Liver (tissue), 8 donors: ENCODE measurements at regions not wholly inside any gene's neighbourhood (a gene's known extent, or its start where the extent isn't known, plus 50 kb on each side); places are given as distances from the start of the nearest gene placed in this dataset.

Experiments used
- DNase-seq: peaks from one replicate; pipeline ENCODE4 v3.0.0-alpha.2; 2017; ENCODE audit warnings: low spot score
- H3K27ac ChIP-seq, 2 donors: one replicate each; pipeline ENCODE4 v1.7.0; 2013; ENCODE audit warnings: inconsistent platforms in 2 of 2, low read length in 2 of 2, control low read depth in 1 of 2, low read depth in 1 of 2, mild to moderate bottlenecking in 1 of 2
- H3K27me3 ChIP-seq, 4 donors: one replicate each; pipeline versions ENCODE4 v1.6.1 to v1.7.0; 2013; ENCODE audit warnings: low read length in 3 of 4, inconsistent platforms in 1 of 4, mild to moderate bottlenecking in 1 of 4, moderate library complexity in 1 of 4; ENCODE audit not compliant: control insufficient read depth in 4 of 4, insufficient read depth in 4 of 4
- H3K36me3 ChIP-seq, 4 donors: one replicate each; pipeline versions ENCODE4 v1.6.1 to v1.7.0; 2013; ENCODE audit warnings: low read length in 3 of 4, mild to moderate bottlenecking in 3 of 4, low read depth in 1 of 4, moderate library complexity in 1 of 4; ENCODE audit not compliant: control insufficient read depth in 4 of 4, insufficient read depth in 3 of 4
- H3K4me1 ChIP-seq, 4 donors: one replicate each; pipeline versions ENCODE4 v1.6.1 to v1.7.0; 2013; ENCODE audit warnings: low read length in 3 of 4, mild to moderate bottlenecking in 3 of 4, moderate library complexity in 1 of 4; ENCODE audit not compliant: control insufficient read depth in 4 of 4, insufficient read depth in 4 of 4
- H3K4me3 ChIP-seq, 3 donors: one replicate each; pipeline versions ENCODE4 v1.6.1 to v1.7.0; 2013; ENCODE audit warnings: low read length in 3 of 3, control low read depth in 1 of 3, low read depth in 1 of 3, mild to moderate bottlenecking in 1 of 3
- H3K9ac ChIP-seq, 2 donors: one replicate each; pipeline ENCODE4 v1.7.0; 2013; ENCODE audit warnings: low read length in 2 of 2, mild to moderate bottlenecking in 2 of 2, moderate library complexity in 2 of 2, control low read depth in 1 of 2, low read depth in 1 of 2
- H3K9me3 ChIP-seq, 4 donors: one replicate each; pipeline versions ENCODE4 v1.6.1 to v1.7.0; 2013; ENCODE audit warnings: low read length in 3 of 4; ENCODE audit not compliant: control insufficient read depth in 4 of 4
- CTCF ChIP-seq: fragments of 150-350 bp; IDR thresholded peaks from 2 replicates; pipeline ENCODE4 v1.5.1; 2017; ENCODE audit warnings: improper control_type of control experiment, low read depth, low read length; ENCODE audit not compliant: missing input control
- EGR1 ChIP-seq, 2 donors: IDR thresholded peaks; 2 replicates each; pipeline ENCODE4 v1.6.1; 2016 to 2018; ENCODE audit warnings: antibody characterized with exemption in 2 of 2, low read depth in 2 of 2
- FOXA1 ChIP-seq: IDR thresholded peaks from 2 replicates; pipeline ENCODE4 v1.6.1; 2016; ENCODE audit warnings: antibody characterized with exemption
- FOXA2 ChIP-seq: IDR thresholded peaks from 2 replicates; pipeline ENCODE4 v1.6.1; 2016; ENCODE audit warnings: antibody characterized with exemption
- HNF4A ChIP-seq, 2 donors: conservative IDR thresholded peaks; 2 replicates each; pipeline ENCODE4 v1.6.1; 2016; ENCODE audit warnings: antibody characterized with exemption in 2 of 2, mild to moderate bottlenecking in 2 of 2
- HNF4G ChIP-seq: IDR thresholded peaks from 2 replicates; pipeline ENCODE4 v1.6.1; 2016; ENCODE audit warnings: antibody characterized with exemption
- JUND ChIP-seq, 2 donors: IDR thresholded peaks; 2 replicates each; pipeline ENCODE4 v1.6.1; 2016; ENCODE audit warnings: antibody characterized with exemption in 2 of 2
- NR2F2 ChIP-seq: IDR thresholded peaks from 2 replicates; pipeline ENCODE4 v1.6.1; 2016; ENCODE audit warnings: antibody characterized with exemption
- RAD21 ChIP-seq, 2 donors: IDR thresholded peaks; 2 replicates each; pipeline ENCODE4 v1.6.1; 2016; ENCODE audit warnings: antibody characterized with exemption in 2 of 2, mild to moderate bottlenecking in 2 of 2
- RXRA ChIP-seq, 2 donors: IDR thresholded peaks; 2 replicates each; pipeline ENCODE4 v1.6.1; 2017 to 2018; ENCODE audit warnings: antibody characterized with exemption in 2 of 2, mild to moderate bottlenecking in 1 of 2
- SP1 ChIP-seq: IDR thresholded peaks from 2 replicates; pipeline ENCODE4 v1.6.1; 2018; ENCODE audit warnings: antibody characterized with exemption, mild to moderate bottlenecking
- TAF1 ChIP-seq: conservative IDR thresholded peaks from 2 replicates; pipeline ENCODE4 v1.6.1; 2016; ENCODE audit warnings: antibody characterized with exemption, mild to moderate bottlenecking
- YY1 ChIP-seq: IDR thresholded peaks from 2 replicates; pipeline ENCODE4 v1.6.1; 2016; ENCODE audit warnings: antibody characterized with exemption, mild to moderate bottlenecking
- ZBTB33 ChIP-seq: IDR thresholded peaks from 2 replicates; pipeline ENCODE4 v1.6.1; 2016; ENCODE audit warnings: antibody characterized with exemption
- WGBS: extraction: QIAGEN DNeasy Blood & Tissue Kit; methylation state at CpG from one replicate; pipeline ENCODE4 v1.1.7; 2013; 5-methylcytosine and 5-hydroxymethylcytosine counted together
- TF ChIP-seq, protein P1 (sequence below): IDR thresholded peaks from 2 replicates; pipeline ENCODE4 v1.6.1; 2016; ENCODE audit warnings: antibody characterized with exemption, mild to moderate bottlenecking
- TF ChIP-seq, protein P2 (sequence below): IDR thresholded peaks from 2 replicates; pipeline ENCODE4 v1.6.1; 2016; ENCODE audit warnings: antibody characterized with exemption
- TF ChIP-seq, protein P3 (sequence below): IDR thresholded peaks from 2 replicates; pipeline ENCODE4 v1.6.1; 2016; ENCODE audit warnings: antibody characterized with exemption
- donor health status: healthy.
- donor health status: healthy.
- donor health status: healthy.
- donor health status: healthy.
- donor health status: healthy.

GRCh38 chr3:99087277-99087676 is 185.8 kb upstream of the DCBLD2 start:
- no peaks in the 10 kb centered on the region for H3K4me1 ChIP-seq
- H3K9me3 ChIP-seq, result no peaks in the 10 kb centered on the region
- 95% methylated on average over 2 of the region's 2 CpGs for WGBS
- DNase-seq, result no peak
- no peaks in the 10 kb centered on the region for H3K36me3 ChIP-seq
- TF ChIP-seq, protein P1, sequence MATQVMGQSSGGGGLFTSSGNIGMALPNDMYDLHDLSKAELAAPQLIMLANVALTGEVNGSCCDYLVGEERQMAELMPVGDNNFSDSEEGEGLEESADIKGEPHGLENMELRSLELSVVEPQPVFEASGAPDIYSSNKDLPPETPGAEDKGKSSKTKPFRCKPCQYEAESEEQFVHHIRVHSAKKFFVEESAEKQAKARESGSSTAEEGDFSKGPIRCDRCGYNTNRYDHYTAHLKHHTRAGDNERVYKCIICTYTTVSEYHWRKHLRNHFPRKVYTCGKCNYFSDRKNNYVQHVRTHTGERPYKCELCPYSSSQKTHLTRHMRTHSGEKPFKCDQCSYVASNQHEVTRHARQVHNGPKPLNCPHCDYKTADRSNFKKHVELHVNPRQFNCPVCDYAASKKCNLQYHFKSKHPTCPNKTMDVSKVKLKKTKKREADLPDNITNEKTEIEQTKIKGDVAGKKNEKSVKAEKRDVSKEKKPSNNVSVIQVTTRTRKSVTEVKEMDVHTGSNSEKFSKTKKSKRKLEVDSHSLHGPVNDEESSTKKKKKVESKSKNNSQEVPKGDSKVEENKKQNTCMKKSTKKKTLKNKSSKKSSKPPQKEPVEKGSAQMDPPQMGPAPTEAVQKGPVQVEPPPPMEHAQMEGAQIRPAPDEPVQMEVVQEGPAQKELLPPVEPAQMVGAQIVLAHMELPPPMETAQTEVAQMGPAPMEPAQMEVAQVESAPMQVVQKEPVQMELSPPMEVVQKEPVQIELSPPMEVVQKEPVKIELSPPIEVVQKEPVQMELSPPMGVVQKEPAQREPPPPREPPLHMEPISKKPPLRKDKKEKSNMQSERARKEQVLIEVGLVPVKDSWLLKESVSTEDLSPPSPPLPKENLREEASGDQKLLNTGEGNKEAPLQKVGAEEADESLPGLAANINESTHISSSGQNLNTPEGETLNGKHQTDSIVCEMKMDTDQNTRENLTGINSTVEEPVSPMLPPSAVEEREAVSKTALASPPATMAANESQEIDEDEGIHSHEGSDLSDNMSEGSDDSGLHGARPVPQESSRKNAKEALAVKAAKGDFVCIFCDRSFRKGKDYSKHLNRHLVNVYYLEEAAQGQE, result no peak
- TF ChIP-seq RAD21 (IDR thresholded peaks at IDR 0.05), result no peak
- TF ChIP-seq JUND (IDR thresholded peaks at IDR 0.05), result no peak
- no peak for TF ChIP-seq FOXA1
- no peak for TF ChIP-seq TAF1
- no peak for TF ChIP-seq CTCF
- no peak for TF ChIP-seq NR2F2
- no peak for TF ChIP-seq HNF4A (conservative IDR thresholded peaks at IDR 0.05)
- no peak for TF ChIP-seq YY1
- no peak for TF ChIP-seq EGR1 (IDR thresholded peaks at IDR 0.05; ENCODE audit: low read depth in 2 of 2)
- TF ChIP-seq SP1, result no peak
- no peak for TF ChIP-seq HNF4G
- TF ChIP-seq, protein P2, sequence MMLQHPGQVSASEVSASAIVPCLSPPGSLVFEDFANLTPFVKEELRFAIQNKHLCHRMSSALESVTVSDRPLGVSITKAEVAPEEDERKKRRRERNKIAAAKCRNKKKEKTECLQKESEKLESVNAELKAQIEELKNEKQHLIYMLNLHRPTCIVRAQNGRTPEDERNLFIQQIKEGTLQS, result no peak
- TF ChIP-seq RXRA (IDR thresholded peaks at IDR 0.05), result no peak
- H3K27ac ChIP-seq, result no peak overlapping the region
- peaks cover 0 to 4% (median 0%) of the 10 kb centered on the region in 4 donors for H3K27me3 ChIP-seq
- no peak overlapping the region for H3K9ac ChIP-seq
- no peak overlapping the region for H3K4me3 ChIP-seq

DNA sequence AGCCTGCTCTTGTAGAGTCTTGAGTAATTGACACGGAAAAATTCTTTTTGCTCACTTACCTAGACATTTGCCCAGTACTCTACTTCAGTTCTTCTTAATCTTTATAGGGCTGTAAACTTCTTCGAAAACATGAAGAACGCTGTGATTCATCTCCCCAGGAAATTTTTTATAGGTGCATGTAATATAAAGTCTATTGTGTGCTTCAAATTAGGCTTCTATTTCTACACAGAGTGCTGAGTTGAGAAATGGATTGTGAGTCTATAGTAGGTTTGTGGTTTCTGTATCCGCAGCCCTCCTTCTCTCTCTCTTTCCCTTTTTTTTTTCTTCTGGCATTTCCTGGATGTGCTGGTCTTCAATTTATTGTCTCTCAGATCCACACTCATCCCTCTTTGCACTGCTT is 183.3 kb upstream of the DCBLD2 start:
- DNase-seq, result no peak
- Histone ChIP-seq H3K27ac (no peak overlapping the region), H3K27me3 (peaks cover 0 to 4% (median 0%) of the 10 kb centered on the region in 4 donors), H3K4me3 (no peak overlapping the region), H3K36me3 (no peaks in the 10 kb centered on the region), H3K9me3 (no peaks in the 10 kb centered on the region), H3K9ac (no peak overlapping the region), H3K4me1 (no peaks in the 10 kb centered on the region)
- 72% methylated on average over 4 of the region's 4 CpGs for WGBS
- TF ChIP-seq, protein P2, result no peak
- TF ChIP-seq TAF1 (no peak), YY1 (no peak), NR2F2 (no peak), HNF4G (no peak), SP1 (no peak), RAD21 (IDR thresholded peaks at IDR 0.05) (no peak), RXRA (IDR thresholded peaks at IDR 0.05) (no peak), FOXA1 (no peak), FOXA2 (no peak), ZBTB33 (no peak), JUND (IDR thresholded peaks at IDR 0.05) (no peak), CTCF (no peak), HNF4A (conservative IDR thresholded peaks at IDR 0.05) (no peak)
- TF ChIP-seq, protein P3, sequence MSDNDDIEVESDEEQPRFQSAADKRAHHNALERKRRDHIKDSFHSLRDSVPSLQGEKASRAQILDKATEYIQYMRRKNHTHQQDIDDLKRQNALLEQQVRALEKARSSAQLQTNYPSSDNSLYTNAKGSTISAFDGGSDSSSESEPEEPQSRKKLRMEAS, result no peak
